Bronchial epithelial cell (primary cell): ENCODE measurements at regions not wholly inside any gene's neighbourhood (a gene's known extent, or its start where the extent isn't known, plus 50 kb on each side); places are given as distances from the start of the nearest gene placed in this dataset.
"Not testable (repeated sequence)": the region's sequence is repeated elsewhere in the genome, so short reads cannot be mapped to it uniquely, and the experiment has no call there.

Experiments used
- DNase-seq: peaks from one replicate; pipeline ENCODE4 v3.0.0-alpha.2; 2010; ENCODE audit warnings: low read depth
- FAIRE-seq: peaks from 2 replicates; lab custom pipeline; 2011; peaks lifted over from hg19 to GRCh38; lab: Jason Lieb, UNC
- H3K27me3 ChIP-seq: 2 replicates; pipeline ENCODE4 v1.5.1; 2011; ENCODE audit warnings: low read length; ENCODE audit not compliant: control insufficient read depth, insufficient read depth
- H3K36me3 ChIP-seq: 2 replicates; pipeline ENCODE4 v1.5.1; 2011; ENCODE audit warnings: low read length; ENCODE audit not compliant: control insufficient read depth, insufficient read depth
- H3K4me3 ChIP-seq: 2 replicates; pipeline ENCODE4 v1.5.1; 2011; ENCODE audit warnings: mild to moderate bottlenecking, low read depth, low read length, control low read depth
- CTCF ChIP-seq: IDR thresholded peaks from 2 replicates; pipeline ENCODE4 v1.5.1; 2011; ENCODE audit warnings: mild to moderate bottlenecking, moderate library complexity, low read length, control low read depth, inconsistent platforms; ENCODE audit not compliant: insufficient read depth, severe bottlenecking

- Histone ChIP-seq H3K4me3 (no peak overlapping the region), H3K27me3 (no peaks in the 10 kb centered on the region), H3K36me3 (no peaks in the 10 kb centered on the region)
- FAIRE-seq: peak; percentile 43
- TF ChIP-seq CTCF: peak; percentile 41
- DNase-seq: peak; percentile 23
These were observed 173.4 kb downstream of the NDUFS4 start for GRCh38 chr5:53733853-53734252.

- no peaks in the 10 kb centered on the region for H3K27me3 ChIP-seq
- no peak for TF ChIP-seq CTCF
- H3K4me3 ChIP-seq: no peak overlapping the region
- no peak for FAIRE-seq
- H3K36me3 ChIP-seq: no peaks in the 10 kb centered on the region
- DNase-seq: no peak
These were observed 177.7 kb downstream of the NDUFS4 start for GRCh38 chr5:53738105-53738504.

- FAIRE-seq (peak; percentile 64), DNase-seq (peak; percentile 74)
- no peak for TF ChIP-seq CTCF
These were observed 178.7 kb downstream of the NDUFS4 start for GRCh38 chr5:53739111-53739510.

GRCh38 chr5:53749621-53750020 is 189.2 kb downstream of the NDUFS4 start:
- no peak for TF ChIP-seq CTCF
- no peaks in the 10 kb centered on the region for H3K27me3 ChIP-seq
- FAIRE-seq (no peak), DNase-seq (no peak)
- H3K4me3 ChIP-seq: no peak overlapping the region
- no peaks in the 10 kb centered on the region for H3K36me3 ChIP-seq

More at GRCh38 chr5:53739111-53739510, 178.7 kb downstream of the NDUFS4 start:
- Histone ChIP-seq H3K27me3 (no peaks in the 10 kb centered on the region), H3K36me3 (no peaks in the 10 kb centered on the region), H3K4me3 (no peak overlapping the region)

- not testable (repeated sequence) for H3K36me3 ChIP-seq, DNase-seq, H3K4me3 ChIP-seq, H3K27me3 ChIP-seq, FAIRE-seq
These were observed 191.8 kb downstream of the NDUFS4 start for GRCh38 chr5:53752282-53752681.

- FAIRE-seq: no peak
- Histone ChIP-seq H3K36me3 (no peaks in the 10 kb centered on the region), H3K4me3 (no peak overlapping the region), H3K27me3 (no peaks in the 10 kb centered on the region)
- TF ChIP-seq CTCF: no peak
- DNase-seq: no peak
These were observed 206.2 kb downstream of the NDUFS4 start for GRCh38 chr5:53766673-53767072.
